ENCODE measurements at regions not wholly inside any gene's neighbourhood (a gene's known extent, or its start where the extent isn't known, plus 50 kb on each side); places are given as distances from the start of the nearest gene placed in this dataset.

DNA sequence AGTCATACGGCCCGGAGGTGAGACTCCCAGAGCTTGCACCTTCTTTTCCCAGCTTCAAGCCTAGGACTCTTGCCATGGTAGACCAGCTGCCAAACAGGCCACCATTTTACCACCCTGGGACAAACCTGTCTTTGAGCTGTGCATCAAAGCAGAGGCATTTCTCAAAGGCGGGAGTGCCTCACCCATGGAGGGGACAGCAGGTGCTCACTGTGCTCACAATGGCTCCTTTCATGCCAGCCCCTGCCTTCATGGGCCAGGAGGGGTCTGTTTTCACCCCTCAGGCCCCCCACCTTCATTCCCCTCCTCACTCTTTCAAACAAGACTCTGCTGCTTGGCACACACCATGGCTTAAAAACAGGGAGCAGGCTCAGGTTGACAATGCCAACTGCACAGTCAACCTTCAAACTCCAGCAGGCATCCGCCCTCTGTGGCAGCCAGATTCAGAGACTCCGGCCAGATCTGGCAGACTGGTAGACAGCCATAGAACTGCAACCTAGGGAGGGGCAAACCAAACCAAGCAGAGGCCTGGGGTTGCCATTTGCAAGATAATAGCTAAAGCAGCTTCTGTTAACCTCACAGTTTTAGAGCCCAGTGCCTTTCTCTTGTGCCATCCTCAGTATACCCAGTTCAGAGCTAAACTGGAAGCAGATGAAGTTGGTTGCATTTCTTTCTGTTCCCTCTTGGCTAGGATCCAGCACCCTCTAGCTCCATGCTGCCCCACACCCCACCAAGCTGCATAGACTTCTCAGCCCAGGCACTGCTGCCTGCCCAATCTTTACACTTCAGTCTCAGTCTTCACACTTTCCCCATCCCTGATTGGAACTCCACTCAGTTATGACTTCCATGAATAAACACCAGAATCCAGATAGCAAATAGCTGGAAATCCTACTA, 93.9 kb upstream of the SPATA13 start:
- H3K4me2 ChIP-seq (ENCODE audit: insufficient read depth, low read length), result no peak overlapping the region

DNA sequence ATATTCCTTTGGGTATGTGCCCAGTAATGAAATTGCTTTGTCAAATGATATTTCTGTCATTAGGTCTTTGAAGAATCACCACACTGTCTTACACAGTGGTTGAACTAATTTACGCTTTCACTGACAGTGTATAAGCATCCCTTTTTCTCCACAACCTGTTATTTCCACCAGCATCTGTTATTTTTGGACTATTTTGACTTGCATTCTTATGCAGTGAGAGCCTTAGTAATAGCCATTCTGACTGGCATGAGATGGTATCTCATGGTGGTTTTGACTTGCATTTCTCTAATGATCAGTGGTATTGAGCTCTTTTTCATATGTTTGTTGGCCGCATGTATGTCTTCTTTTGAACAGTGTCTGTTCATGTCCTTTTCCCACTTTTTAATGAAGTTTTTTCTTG, 92.0 kb upstream of the SPATA13 start:
- no TSS peak for BruUV-seq (replicated peaks)
- ChIA-PET POLR2A (no interaction called here), CTCF (no interaction called here)
- TF ChIP-seq, protein P1, sequence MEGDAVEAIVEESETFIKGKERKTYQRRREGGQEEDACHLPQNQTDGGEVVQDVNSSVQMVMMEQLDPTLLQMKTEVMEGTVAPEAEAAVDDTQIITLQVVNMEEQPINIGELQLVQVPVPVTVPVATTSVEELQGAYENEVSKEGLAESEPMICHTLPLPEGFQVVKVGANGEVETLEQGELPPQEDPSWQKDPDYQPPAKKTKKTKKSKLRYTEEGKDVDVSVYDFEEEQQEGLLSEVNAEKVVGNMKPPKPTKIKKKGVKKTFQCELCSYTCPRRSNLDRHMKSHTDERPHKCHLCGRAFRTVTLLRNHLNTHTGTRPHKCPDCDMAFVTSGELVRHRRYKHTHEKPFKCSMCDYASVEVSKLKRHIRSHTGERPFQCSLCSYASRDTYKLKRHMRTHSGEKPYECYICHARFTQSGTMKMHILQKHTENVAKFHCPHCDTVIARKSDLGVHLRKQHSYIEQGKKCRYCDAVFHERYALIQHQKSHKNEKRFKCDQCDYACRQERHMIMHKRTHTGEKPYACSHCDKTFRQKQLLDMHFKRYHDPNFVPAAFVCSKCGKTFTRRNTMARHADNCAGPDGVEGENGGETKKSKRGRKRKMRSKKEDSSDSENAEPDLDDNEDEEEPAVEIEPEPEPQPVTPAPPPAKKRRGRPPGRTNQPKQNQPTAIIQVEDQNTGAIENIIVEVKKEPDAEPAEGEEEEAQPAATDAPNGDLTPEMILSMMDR (IDR thresholded peaks at IDR 0.05; ENCODE audit: extremely low read depth in 1 of 2, insufficient read depth in 1 of 2, low read depth in 1 of 2, low read length in 2 of 2), result no peak
- TF ChIP-seq EZH2 (IDR thresholded peaks at IDR 0.05; ENCODE audit: borderline replicate concordance, low read depth, low read length, severe bottlenecking), result no peak
- TF ChIP-seq, protein P2, sequence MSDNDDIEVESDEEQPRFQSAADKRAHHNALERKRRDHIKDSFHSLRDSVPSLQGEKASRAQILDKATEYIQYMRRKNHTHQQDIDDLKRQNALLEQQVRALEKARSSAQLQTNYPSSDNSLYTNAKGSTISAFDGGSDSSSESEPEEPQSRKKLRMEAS (IDR thresholded peaks at IDR 0.05; ENCODE audit: insufficient read depth, insufficient read length), result no peak
- no peak for TF ChIP-seq JUN (IDR thresholded peaks at IDR 0.05; ENCODE audit: borderline replicate concordance, insufficient read depth, insufficient read length, low read depth)
- no peak for TF ChIP-seq FOS (IDR thresholded peaks at IDR 0.05; ENCODE audit: borderline replicate concordance, insufficient read depth, low read length)
- no peak for TF ChIP-seq MYC (IDR thresholded peaks at IDR 0.05; ENCODE audit: low read depth, low read length)
- TF ChIP-seq POLR2AphosphoS5 (IDR thresholded peaks at IDR 0.05; ENCODE audit: insufficient read depth, low read depth, low read length), result no peak
- TF ChIP-seq POLR2A (IDR thresholded peaks at IDR 0.05; ENCODE audit: low read depth, low read length), result no peak
- no peak for TF ChIP-seq GATA2 (IDR thresholded peaks at IDR 0.05; ENCODE audit: insufficient read depth, insufficient read length, low read depth, low read length)
- DNase-seq (ENCODE audit: low read depth, low spot score) (no peak), FAIRE-seq (no peak)
- H3K79me2 ChIP-seq (ENCODE audit: control insufficient read depth, insufficient read depth, low read length), result no peaks in the 10 kb centered on the region
- no peaks in the 10 kb centered on the region for H3K9me1 ChIP-seq (replicated peaks; ENCODE audit: control insufficient read depth, extremely low read depth, insufficient read depth, low read length)
- dilution Hi-C loops (cut with MboI; ENCODE audit: extremely low pct_ligation_motif_present, low sequenced_read_pairs) (no loop called here), intact Hi-C loops (cut with micrococcal nuclease) (no loop called here)
- no peak overlapping the region for H3K9ac ChIP-seq (replicated peaks; ENCODE audit: extremely low read depth, insufficient read depth, low read length)
- H3K9me3 ChIP-seq (replicated peaks; ENCODE audit: control insufficient read depth, insufficient read depth, low read length), result no peaks in the 10 kb centered on the region
- no peak overlapping the region for H3K4me3 ChIP-seq (replicated peaks in 1 of 3; ENCODE audit: insufficient read depth in 1 of 3, low read depth in 1 of 3, low read length in 3 of 3)
- H3K36me3 ChIP-seq (ENCODE audit: control insufficient read depth in 2 of 2, extremely low read depth in 1 of 2, insufficient read depth in 2 of 2, low read length in 2 of 2), result no peaks in the 10 kb centered on the region
- no peak overlapping the region for H2AFZ ChIP-seq (ENCODE audit: low read depth, low read length)
- H3K4me1 ChIP-seq (ENCODE audit: control insufficient read depth, extremely low read depth, insufficient read depth, low read length), result peaks cover 18% of the 10 kb centered on the region
- no peak overlapping the region for H3K27ac ChIP-seq (ENCODE audit: insufficient read depth, low read depth, low read length)
- H3K27me3 ChIP-seq (ENCODE audit: control insufficient read depth in 2 of 2, insufficient read depth in 2 of 2, low read length in 2 of 2), result no peaks in the 10 kb centered on the region
- H4K20me1 ChIP-seq (replicated peaks; ENCODE audit: control insufficient read depth, extremely low read depth, insufficient read depth, low read length), result no peaks in the 10 kb centered on the region
- no peak overlapping the region for H3K4me2 ChIP-seq (ENCODE audit: insufficient read depth, low read length)

More for the DNA sequence above, 93.9 kb upstream of the SPATA13 start:
- no peaks in the 10 kb centered on the region for H3K9me1 ChIP-seq (replicated peaks; ENCODE audit: control insufficient read depth, extremely low read depth, insufficient read depth, low read length)
- TF ChIP-seq GATA2 (IDR thresholded peaks at IDR 0.05; ENCODE audit: insufficient read depth, insufficient read length, low read depth, low read length) (no peak), POLR2AphosphoS5 (IDR thresholded peaks at IDR 0.05; ENCODE audit: insufficient read depth, low read depth, low read length) (no peak), JUN (IDR thresholded peaks at IDR 0.05; ENCODE audit: borderline replicate concordance, insufficient read depth, insufficient read length, low read depth) (no peak), EZH2 (IDR thresholded peaks at IDR 0.05; ENCODE audit: borderline replicate concordance, low read depth, low read length, severe bottlenecking) (no peak), FOS (IDR thresholded peaks at IDR 0.05; ENCODE audit: borderline replicate concordance, insufficient read depth, low read length) (no peak)
- FAIRE-seq (no peak), DNase-seq (ENCODE audit: low read depth, low spot score) (no peak)
- no peaks in the 10 kb centered on the region for H3K9me3 ChIP-seq (replicated peaks; ENCODE audit: control insufficient read depth, insufficient read depth, low read length)
- dilution Hi-C loops (cut with MboI; ENCODE audit: extremely low pct_ligation_motif_present, low sequenced_read_pairs) (no loop called here), intact Hi-C loops (cut with micrococcal nuclease) (no loop called here)
- H3K9ac ChIP-seq (replicated peaks; ENCODE audit: extremely low read depth, insufficient read depth, low read length), result no peak overlapping the region
- no peaks in the 10 kb centered on the region for H4K20me1 ChIP-seq (replicated peaks; ENCODE audit: control insufficient read depth, extremely low read depth, insufficient read depth, low read length)
- no peaks in the 10 kb centered on the region for H3K36me3 ChIP-seq (ENCODE audit: control insufficient read depth in 2 of 2, extremely low read depth in 1 of 2, insufficient read depth in 2 of 2, low read length in 2 of 2)
- no peaks in the 10 kb centered on the region for H3K27me3 ChIP-seq (ENCODE audit: control insufficient read depth in 2 of 2, insufficient read depth in 2 of 2, low read length in 2 of 2)
- peaks cover 17% of the 10 kb centered on the region for H3K4me1 ChIP-seq (ENCODE audit: control insufficient read depth, extremely low read depth, insufficient read depth, low read length)
- H3K27ac ChIP-seq (ENCODE audit: insufficient read depth, low read depth, low read length), result no peak overlapping the region
- no peaks in the 10 kb centered on the region for H3K79me2 ChIP-seq (ENCODE audit: control insufficient read depth, insufficient read depth, low read length)
- POLR2A ChIA-PET, result no interaction called here
- no peak overlapping the region for H3K4me3 ChIP-seq (replicated peaks in 1 of 3; ENCODE audit: insufficient read depth in 1 of 3, low read depth in 1 of 3, low read length in 3 of 3)
- H2AFZ ChIP-seq (ENCODE audit: low read depth, low read length), result no peak overlapping the region
- no TSS peak for BruUV-seq (replicated peaks)
- CTCF ChIA-PET, result interaction anchor here (0.6 to 1.1 kb wide), 2 partner anchors 13 to 152 kb away, joined by 3 to 4 read pairs; no protein-coding TSS in a partner anchor

Measured in endothelial cell of umbilical vein (primary cell).